Subcutaneous abdominal adipose tissue (tissue), 5 donors: ENCODE measurements at regions not wholly inside any gene's neighbourhood (a gene's known extent, or its start where the extent isn't known, plus 50 kb on each side); places are given as distances from the start of the nearest gene placed in this dataset.

Experiments
- H3K27ac ChIP-seq: one replicate; pipeline ENCODE4 v1.7.0; 2013; ENCODE audit warnings: low read depth, mild to moderate bottlenecking, inconsistent platforms, low read length, moderate library complexity
- H3K27me3 ChIP-seq, 5 donors: one replicate each; pipeline ENCODE4 v1.7.0; 2013; ENCODE audit warnings: low read length in 5 of 5, inconsistent platforms in 1 of 5; ENCODE audit not compliant: control insufficient read depth in 5 of 5, insufficient read depth in 4 of 5
- H3K36me3 ChIP-seq, 5 donors: one replicate each; pipeline ENCODE4 v1.7.0; 2013; ENCODE audit warnings: low read length in 5 of 5; ENCODE audit not compliant: control insufficient read depth in 5 of 5, insufficient read depth in 5 of 5
- H3K4me1 ChIP-seq, 5 donors: one replicate each; pipeline ENCODE4 v1.7.0; 2013; ENCODE audit warnings: low read length in 5 of 5, mild to moderate bottlenecking in 3 of 5, moderate library complexity in 1 of 5; ENCODE audit not compliant: control insufficient read depth in 5 of 5, insufficient read depth in 5 of 5
- H3K4me3 ChIP-seq, 5 donors: one replicate each; pipeline ENCODE4 v1.7.0; 2013; ENCODE audit warnings: low read length in 5 of 5, low read depth in 1 of 5
- H3K9ac ChIP-seq, 5 donors: one replicate each; pipeline ENCODE4 v1.7.0; 2013; ENCODE audit warnings: low read length in 5 of 5, mild to moderate bottlenecking in 4 of 5, moderate library complexity in 3 of 5
- H3K9me3 ChIP-seq, 5 donors: one replicate each; pipeline ENCODE4 v1.7.0; 2013; ENCODE audit warnings: low read length in 5 of 5; ENCODE audit not compliant: control insufficient read depth in 5 of 5
- donor health status: healthy.
- donor health status: healthy.
- donor health status: healthy.
- donor health status: healthy.
- donor health status: healthy.

DNA sequence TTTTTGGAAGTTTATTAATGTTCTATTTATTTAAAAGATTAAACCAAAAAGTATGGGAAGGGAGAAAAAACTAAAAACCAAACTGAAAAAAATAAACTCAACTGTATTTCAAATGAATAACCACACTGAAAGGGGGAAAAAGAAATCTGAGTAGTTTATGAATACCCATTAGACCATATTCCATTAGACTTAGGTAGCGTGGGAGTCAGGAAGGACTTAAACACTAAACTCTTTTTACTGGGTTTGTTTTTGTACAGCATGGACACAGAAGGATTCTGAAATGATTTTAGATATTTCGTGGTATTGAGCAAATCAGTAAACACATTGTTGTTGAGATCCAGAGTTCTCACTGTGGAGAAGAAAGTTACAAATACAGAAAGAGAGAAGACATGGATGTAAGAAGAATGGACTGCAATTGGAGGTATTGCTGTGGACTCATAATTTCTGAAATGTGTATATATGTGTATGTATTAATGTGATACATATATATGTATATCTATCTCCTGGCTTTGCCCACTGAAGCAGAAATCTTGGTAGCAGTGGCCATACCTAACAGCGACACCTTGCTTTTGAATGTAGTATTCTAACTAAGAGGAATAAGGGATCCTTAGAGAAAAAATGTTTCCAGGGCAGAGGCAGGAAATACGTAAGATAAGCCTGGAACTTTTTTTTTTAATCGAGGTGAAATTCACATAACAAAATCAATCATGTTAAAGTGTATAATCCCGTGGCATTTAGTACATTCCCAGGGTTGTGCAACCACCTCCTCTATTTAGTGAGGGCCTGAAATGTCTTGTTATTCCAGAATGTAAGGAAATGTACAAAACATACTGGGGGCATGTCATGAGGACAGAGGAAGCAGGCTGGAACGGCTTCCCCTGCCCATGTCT lies 228.8 kb downstream of the SMARCA2 start:
- H3K36me3 ChIP-seq: no peaks in the 10 kb centered on the region
- H3K27ac ChIP-seq: no peak overlapping the region
- H3K9me3 ChIP-seq: peaks cover 3 to 6% (median 5%) of the 10 kb centered on the region in 5 donors
- no peak overlapping the region for H3K4me3 ChIP-seq
- no peaks in the 10 kb centered on the region for H3K27me3 ChIP-seq
- H3K4me1 ChIP-seq: peaks cover 0 to 20% (median 20%) of the 10 kb centered on the region in 5 donors
- no peak overlapping the region for H3K9ac ChIP-seq

DNA sequence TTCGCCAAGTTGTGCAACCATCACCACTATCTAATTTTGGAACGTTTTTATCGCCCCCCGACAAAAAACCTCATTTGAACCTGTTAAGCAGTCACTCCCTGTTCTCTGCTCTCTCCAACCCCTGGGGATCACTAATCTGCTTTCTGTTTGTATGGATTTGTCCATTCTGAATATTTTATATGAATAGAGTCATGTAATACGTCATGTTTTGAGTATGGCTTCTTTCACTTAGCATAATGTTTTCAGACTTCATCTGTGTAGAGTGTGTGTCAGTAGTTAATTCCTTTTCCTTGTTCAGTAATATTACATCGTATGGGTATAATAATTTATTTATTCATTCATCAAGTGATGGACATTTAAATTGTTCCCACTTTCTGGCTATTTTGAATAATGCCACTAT lies 232.2 kb downstream of the SMARCA2 start:
- Histone ChIP-seq H3K27ac (no peak overlapping the region), H3K4me3 (no peak overlapping the region), H3K36me3 (no peaks in the 10 kb centered on the region), H3K4me1 (peaks cover 0 to 6% (median 6%) of the 10 kb centered on the region in 5 donors), H3K27me3 (no peaks in the 10 kb centered on the region), H3K9ac (no peak overlapping the region), H3K9me3 (peaks cover 3 to 6% (median 5%) of the 10 kb centered on the region in 5 donors)

DNA sequence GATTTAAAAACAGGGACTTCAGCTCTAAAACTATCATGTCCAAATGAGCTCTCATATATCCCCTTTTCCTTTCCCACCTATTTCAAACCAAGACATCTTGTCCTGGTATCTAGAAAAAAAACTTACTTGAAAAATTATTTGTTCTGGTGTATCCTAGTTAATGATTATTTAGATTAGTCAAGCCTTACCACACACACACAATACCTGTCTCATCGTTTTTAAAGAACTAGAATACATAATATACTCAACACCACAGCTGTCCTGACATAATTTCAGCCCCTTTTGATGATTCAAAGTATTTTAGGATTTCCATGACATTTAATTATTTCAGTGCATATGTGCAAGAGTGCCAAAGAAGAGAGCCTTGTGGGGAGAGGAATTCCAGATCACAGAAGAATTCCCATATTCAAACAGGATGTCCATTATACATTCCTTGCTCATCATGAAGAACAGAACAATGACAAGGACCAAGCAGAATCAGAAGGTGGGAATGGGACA lies 233.7 kb downstream of the SMARCA2 start:
- Histone ChIP-seq H3K4me3 (no peak overlapping the region), H3K9ac (no peak overlapping the region), H3K4me1 (no peaks in the 10 kb centered on the region), H3K27me3 (no peaks in the 10 kb centered on the region), H3K36me3 (no peaks in the 10 kb centered on the region), H3K9me3 (peaks cover 3 to 6% (median 5%) of the 10 kb centered on the region in 5 donors), H3K27ac (no peak overlapping the region)

DNA sequence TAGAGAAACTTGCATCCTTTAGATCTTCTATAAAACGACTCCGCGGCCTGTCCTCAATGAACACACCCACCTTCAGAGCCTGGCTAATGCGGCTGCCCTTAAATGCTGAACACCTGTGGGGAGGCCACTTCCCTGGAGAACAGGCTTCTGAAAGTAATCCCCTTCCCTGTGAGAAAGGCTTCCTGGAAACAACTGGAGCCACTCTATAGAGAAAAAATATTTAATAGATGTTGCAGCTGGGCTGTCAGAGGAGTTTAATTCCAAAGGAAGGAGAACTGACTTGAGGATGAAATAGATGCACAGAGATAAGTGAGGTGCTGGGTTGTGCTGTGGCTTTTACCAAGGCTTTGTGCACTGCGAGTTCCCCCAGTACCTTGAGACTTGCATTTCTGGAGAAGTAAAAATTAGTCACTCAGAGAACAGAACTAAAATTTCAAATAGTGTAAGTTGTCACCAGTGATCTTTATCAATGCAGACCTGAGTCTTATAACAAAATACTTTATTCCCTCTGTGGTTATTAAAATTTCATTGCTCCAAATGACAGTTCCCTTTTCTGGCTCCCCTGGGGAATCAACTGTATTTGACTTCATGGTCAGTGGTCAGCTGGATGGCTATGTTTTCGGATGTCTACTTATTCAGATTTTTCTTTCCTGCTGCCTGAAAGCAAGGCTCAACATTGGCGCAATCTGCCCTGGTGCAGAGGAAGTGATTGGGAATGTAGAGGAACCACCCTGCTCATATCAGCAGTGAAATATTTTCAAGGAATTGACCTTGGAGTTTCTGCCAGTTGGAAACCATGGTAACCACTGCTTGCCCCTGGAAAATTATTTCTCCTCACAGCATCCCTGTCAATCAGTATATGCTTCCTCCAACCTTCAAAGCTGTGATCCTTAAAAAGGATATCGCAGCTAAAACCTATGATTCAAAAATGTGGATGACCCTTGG lies 238.8 kb downstream of the SMARCA2 start:
- Histone ChIP-seq H3K9me3 (no peaks in the 10 kb centered on the region), H3K4me1 (no peaks in the 10 kb centered on the region), H3K36me3 (no peaks in the 10 kb centered on the region), H3K27me3 (no peaks in the 10 kb centered on the region), H3K9ac (no peak overlapping the region), H3K4me3 (no peak overlapping the region), H3K27ac (no peak overlapping the region)

DNA sequence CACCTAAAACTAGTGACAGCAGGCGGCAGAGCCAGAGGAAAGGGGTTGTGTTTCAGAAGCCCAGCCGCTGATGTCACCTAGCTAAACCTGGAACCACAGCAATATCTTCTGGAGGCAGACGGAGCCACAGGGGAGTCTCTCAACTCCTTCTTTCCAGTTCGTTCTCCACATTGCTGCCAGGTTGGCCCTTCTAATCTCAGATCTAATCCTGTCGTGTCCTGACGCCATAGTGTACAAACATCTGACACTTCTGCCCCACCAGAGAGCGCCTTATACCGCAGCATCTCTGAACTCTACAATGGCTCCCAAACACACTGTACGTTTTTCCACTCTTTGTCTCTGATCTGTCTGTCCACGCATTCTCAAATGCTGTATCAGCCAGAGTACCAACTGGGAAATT lies 240.0 kb downstream of the SMARCA2 start:
- Histone ChIP-seq H3K9me3 (no peaks in the 10 kb centered on the region), H3K4me3 (no peak overlapping the region), H3K9ac (no peak overlapping the region), H3K27me3 (no peaks in the 10 kb centered on the region), H3K36me3 (no peaks in the 10 kb centered on the region), H3K4me1 (no peaks in the 10 kb centered on the region), H3K27ac (no peak overlapping the region)

DNA sequence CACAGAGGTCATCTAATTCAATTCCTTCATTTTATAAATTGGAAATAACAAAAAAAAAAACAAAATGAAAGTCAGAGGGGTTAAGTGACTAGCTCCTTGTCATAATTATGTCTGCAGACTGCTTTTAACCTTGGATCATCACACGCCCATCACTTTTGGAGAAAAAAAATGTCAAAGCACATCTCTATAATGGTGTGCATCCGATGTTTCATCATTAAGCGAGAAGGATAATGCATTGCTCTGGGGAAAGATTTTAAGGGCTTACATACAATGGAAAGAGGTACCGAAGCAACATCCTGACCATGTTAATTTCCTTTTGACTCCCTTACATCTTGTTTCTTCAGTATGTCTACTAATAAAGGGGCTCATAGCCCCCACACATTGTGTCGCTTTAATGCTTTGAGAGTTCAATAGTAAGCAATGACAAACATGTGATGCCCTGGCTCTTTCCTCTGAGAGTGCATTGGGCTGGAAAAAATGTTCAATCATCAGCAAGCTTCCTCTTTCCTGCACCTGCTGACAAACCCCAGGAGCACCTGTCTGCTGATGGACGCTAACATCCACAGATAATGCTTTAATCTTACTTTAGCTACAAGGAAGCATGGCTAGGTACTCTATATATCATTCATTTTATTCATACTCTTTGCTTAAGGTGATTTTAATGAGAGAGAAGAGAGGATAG lies 242.2 kb downstream of the SMARCA2 start:
- Histone ChIP-seq H3K4me3 (no peak overlapping the region), H3K4me1 (no peaks in the 10 kb centered on the region), H3K36me3 (no peaks in the 10 kb centered on the region), H3K9ac (no peak overlapping the region), H3K9me3 (no peaks in the 10 kb centered on the region), H3K27ac (no peak overlapping the region), H3K27me3 (no peaks in the 10 kb centered on the region)

DNA sequence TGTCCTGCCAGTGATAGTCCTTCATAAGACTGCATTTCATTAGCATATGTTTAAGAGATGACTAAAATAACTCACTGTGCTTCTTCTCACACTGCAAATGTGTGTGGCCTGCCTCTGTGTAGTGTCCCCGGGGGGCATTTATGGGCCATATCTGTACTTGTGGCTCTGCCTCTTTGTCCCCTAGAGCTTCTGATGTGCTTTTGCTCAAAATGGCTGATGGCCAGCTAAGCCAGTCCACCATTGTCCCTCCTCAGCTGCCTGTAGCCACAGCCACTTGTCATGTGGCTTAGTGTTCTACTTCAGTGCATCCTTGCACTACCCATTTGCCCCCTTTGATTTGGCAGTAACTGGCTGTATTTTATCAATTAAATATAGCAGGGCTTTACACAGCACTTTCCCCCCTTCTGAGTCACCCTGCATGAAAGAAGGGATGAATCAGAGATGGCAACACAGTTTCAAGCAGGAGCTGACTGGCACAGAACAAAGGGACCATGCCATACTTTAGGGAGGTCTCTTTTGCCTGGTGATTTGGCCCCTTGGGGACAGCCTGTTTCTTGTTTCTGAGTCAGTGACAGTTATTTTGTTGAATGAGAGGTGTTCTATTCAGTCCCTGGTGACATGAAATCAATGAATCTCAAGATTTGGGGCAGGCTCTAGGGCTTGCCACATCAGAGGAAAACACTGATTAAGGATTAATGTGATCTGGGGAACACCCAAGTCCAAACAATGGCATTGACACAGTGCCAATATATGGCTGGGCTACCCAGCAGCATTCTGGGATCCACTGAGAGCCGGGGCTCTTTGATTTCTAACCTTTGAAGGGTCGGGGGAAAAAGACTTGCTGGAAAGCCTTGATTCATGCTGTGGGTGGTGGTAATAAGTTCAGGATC lies 245.5 kb downstream of the SMARCA2 start:
- H3K36me3 ChIP-seq: no peaks in the 10 kb centered on the region
- H3K9me3 ChIP-seq: no peaks in the 10 kb centered on the region
- H3K27me3 ChIP-seq: no peaks in the 10 kb centered on the region
- H3K4me3 ChIP-seq: no peak overlapping the region
- no peak overlapping the region for H3K27ac ChIP-seq
- no peak overlapping the region for H3K9ac ChIP-seq
- peaks cover 0 to 7% (median 0%) of the 10 kb centered on the region in 5 donors for H3K4me1 ChIP-seq

DNA sequence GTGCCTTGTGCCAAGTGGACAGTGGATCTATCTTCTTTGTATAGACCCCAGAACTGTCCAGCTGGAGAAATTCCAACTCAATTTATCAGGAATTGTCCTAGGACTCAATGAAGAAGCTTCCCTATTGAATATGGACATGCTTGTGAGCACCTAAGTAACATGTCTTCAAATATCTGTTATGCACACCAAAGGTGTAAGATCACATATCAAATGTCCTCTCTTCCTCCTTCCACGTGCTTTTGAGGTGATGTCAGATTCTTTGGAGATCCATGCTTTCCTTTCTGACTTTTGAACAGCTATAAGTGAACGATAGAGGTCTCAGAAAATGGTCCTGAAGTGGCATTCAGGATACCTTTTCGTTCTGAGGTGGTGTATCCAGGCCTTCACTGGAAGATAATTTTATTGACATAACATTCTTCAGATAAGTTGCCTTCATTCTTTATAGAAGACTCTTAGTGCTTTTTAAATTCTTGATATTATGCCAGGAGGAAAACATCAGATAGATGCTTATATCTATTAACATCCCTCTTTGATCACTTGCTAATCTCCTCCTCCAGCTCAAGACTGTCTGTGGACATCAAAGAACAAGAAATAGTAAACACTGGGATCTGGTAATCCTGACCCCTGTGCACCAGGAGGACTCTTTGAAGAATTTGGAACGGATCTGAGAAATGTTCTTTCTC lies 246.4 kb downstream of the SMARCA2 start:
- no peak overlapping the region for H3K9ac ChIP-seq
- H3K36me3 ChIP-seq: no peaks in the 10 kb centered on the region
- H3K27ac ChIP-seq: no peak overlapping the region
- peaks cover 0 to 7% (median 0%) of the 10 kb centered on the region in 5 donors for H3K4me1 ChIP-seq
- no peaks in the 10 kb centered on the region for H3K27me3 ChIP-seq
- no peak overlapping the region for H3K4me3 ChIP-seq
- H3K9me3 ChIP-seq: no peaks in the 10 kb centered on the region
